HUDEP-2 (cell line): ENCODE measurements at regions not wholly inside any gene's neighbourhood (a gene's known extent, or its start where the extent isn't known, plus 50 kb on each side); places are given as distances from the start of the nearest gene placed in this dataset.

ENCODE experiments used
- DNase-seq, 76 experiments: peaks; one replicate each; lab custom pipeline; 2025; ENCODE audit not compliant: unreplicated experiment in 76 of 76; lab: John Stamatoyannopoulos, UW

DNA sequence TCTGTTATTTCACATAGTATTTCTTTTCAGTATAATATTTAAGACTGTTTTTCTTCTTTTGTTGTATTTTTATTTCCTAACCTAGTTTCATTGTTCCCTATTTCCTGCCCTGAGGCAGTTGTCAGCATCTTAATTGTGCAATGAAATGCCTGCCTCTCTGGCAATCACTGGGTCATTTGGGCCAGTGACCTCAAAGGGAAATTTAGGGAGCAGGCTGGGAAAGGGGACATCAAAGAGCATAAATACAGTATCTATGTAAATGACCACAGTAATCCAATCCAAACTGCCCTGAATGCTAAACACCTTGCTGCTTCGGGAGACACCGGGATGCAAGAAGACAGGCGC, 147.8 kb downstream of the TLR5 start:
- no peak for DNase-seq

DNA sequence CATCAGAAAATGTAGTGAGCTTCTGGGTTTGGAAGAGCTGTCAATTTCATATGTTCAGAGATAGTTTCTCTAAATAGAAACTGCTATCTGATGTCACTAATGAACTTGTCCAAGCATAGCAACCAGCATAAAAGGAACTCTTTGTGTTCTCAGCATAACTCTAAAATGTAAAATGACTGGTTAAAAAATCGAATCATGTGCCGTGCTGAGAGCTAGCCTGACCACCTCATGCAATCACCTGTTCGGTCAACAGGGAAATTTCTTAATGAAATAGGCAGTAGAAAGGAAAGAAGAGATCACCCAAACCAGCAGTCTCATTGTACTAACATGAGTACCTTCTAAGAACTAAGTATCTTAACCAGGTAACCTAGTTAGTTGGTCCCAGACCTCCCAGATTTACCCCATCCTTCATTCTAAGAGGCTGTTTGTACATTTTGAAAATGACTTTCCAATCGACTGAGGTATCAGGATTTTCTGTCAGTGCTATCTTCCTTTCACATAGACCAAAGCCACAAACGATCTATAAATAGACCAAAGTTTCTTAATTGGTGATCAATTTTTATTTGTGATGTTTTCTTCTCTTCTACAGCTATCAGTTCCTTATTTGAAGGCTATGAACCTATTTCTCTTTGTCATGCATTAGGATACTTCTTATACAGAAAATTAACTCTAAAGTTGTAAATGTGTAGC, 147.3 kb downstream of the TLR5 start:
- no peak for DNase-seq

GRCh38 chr1:222996310-222996975, 146.6 kb downstream of the TLR5 start:
- no peak for DNase-seq

GRCh38 chr1:223000632-223001031, 142.4 kb downstream of the TLR5 start:
- no peak for DNase-seq

GRCh38 chr1:223001653-223002634, 141.1 kb downstream of the TLR5 start:
- DNase-seq = no peak

GRCh38 chr1:223003549-223003948, 139.5 kb downstream of the TLR5 start:
- DNase-seq = no peak

DNA sequence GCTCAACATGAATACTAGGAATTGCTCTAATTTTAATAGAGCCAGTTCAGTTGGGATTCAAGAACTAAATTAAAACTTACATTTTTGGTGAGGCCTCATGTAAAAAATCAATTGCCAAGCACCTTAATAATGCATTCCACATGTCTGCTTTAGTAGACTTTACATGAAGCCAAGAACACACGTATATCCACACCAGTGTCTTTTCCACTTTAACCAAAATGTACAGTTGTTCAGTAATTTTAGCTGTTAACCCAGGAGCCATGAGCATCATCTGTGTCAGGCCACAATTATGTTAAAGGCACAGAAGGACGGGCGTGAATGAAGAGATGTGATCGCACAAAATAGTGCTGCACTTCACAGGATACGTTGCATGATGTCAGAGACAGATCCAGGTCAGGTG, 136.7 kb downstream of the TLR5 start:
- no peak for DNase-seq

DNA sequence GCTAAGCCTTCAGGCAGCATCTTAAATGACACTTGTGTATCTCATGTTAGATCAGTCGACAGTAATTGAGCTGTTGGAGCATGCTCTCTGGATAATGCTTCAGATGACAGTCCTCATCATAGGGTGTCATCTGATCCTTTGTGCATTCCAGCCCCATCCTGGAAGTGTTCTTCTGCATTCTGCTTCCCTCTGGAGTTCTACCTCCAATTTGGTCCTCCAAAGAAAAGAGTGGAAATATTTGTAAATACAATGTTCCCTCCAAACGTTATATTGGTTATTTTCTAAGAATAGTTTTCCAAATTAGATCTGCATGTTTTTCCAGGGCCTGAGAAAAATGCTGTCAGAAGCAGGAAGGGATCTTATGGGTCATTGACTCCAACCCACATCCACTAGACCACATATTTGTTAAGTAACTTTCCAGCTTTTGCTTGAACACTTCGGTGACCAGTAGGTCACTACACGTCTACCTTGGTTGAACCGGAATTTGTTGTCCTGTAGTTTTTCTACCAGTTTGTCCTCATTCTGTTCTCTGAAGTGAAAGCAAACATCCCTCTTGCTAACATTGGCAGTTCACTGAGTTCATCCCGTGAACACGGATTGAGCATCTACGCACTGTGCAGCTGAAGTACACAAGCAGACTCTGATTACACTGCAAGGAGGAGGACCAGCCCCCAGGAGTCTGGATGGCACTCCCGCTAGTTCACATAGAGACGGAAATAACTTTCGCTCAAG, 136.0 kb downstream of the TLR5 start:
- no peak for DNase-seq

DNA sequence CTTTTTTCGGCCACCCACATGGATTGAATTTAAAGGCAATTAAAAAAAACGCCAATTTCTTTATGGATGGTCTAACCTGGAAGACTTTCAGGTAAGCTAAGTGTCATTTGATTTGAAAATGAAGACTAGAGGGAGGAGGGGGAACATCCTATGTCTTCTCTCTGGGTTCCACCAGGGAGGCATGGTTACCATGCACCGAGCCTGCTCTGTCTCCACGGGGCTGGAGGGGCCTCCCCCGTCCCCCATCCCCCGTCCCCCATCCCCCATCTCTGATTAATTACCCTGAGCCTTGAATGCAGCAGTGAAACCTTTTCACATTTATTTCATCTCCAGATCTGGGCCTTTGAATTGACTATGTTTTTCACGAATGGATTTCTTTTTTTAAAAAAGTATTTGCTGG, 135.1 kb downstream of the TLR5 start:
- no peak for DNase-seq

DNA sequence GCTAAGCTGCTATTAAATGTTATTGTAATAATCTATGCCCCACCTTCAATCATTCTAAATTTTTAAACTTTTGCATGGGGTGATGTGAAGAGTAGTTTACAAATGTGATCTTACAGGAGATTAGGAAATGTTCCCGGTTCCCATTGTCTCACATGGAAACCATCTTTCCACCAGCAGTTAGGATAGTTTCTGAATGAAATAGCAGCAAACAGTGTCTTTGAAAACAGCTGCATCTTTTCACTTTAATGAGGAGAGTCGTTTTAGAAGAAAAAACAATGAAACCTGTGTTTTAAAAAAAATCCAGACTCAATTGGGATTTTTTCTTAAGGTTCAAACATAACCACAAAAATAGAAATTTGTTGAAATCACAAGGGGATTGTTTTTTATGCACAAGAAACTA, 134.2 kb downstream of the TLR5 start:
- DNase-seq = no peak

GRCh38 chr1:223009406-223009805, 133.6 kb downstream of the TLR5 start:
- DNase-seq = no peak

GRCh38 chr1:223010582-223011504, 132.2 kb downstream of the TLR5 start:
- DNase-seq = no peak

GRCh38 chr1:223011505-223011856, 131.6 kb downstream of the TLR5 start:
- DNase-seq = no peak

- DNase-seq = no peak
Observed at GRCh38 chr1:223012176-223012788, 130.8 kb downstream of the TLR5 start.

GRCh38 chr1:223012938-223013337, 130.1 kb downstream of the TLR5 start:
- DNase-seq = no peak

- no peak for DNase-seq
Observed at GRCh38 chr1:223014142-223014873, 128.7 kb downstream of the TLR5 start.

GRCh38 chr1:223016381-223016780, 126.7 kb downstream of the TLR5 start:
- DNase-seq = no peak

- no peak for DNase-seq
Observed at GRCh38 chr1:223016890-223017289, 126.2 kb downstream of the TLR5 start.

DNA sequence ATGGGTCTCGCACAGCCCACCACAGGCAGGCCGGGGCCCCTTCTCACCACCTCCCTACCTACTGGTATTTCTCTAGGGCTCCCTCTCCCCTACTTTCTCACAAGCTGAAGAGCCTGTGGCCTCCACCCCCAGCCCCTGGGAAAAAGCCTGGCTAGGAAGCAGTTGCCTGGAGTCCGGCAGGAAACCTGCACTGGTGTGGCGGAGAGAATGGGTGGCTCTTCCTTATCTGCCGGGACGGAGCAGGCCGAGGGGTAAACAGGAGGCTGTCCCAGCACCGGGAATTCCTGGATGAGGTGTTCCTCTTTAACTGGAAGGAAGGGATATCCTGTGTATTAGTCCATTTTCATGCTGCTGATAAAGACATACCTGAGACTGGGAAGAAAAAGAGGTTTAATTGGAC, 125.8 kb downstream of the TLR5 start:
- DNase-seq = no peak
